H1 (cell line): ENCODE measurements at regions not wholly inside any gene's neighbourhood (a gene's known extent, or its start where the extent isn't known, plus 50 kb on each side); places are given as distances from the start of the nearest gene placed in this dataset.

ENCODE experiments used
- ASH2L ChIP-seq: fragments of 200-600, 300-600 bp; sonication (generic); IDR thresholded peaks from one replicate; pipeline ENCODE4 v1.7.1; 2017; ENCODE audit warnings: low read length
- EGR1 ChIP-seq: IDR thresholded peaks from 2 replicates; pipeline ENCODE4 v1.6.1; 2011; ENCODE audit warnings: low read depth, low read length, borderline replicate concordance
- EZH2 ChIP-seq: fragments of 200-600 bp; sonication (generic); IDR thresholded peaks from 2 replicates; pipeline ENCODE4 v1.7.1; 2012; ENCODE audit warnings: low read depth, mild to moderate bottlenecking, moderate library complexity, low read length, inconsistent platforms; ENCODE audit not compliant: severe bottlenecking
- PHF8 ChIP-seq: fragments of 200-600 bp; sonication (generic); conservative IDR thresholded peaks from 2 replicates; pipeline ENCODE4 v1.7.1; 2012; ENCODE audit warnings: low read depth, mild to moderate bottlenecking, inconsistent platforms, low read length, moderate library complexity
- POLR2A ChIP-seq, 2 experiments: IDR thresholded peaks; 1 replicate in 1 of 2; 2 replicates in 1 of 2; pipeline ENCODE4 v1.6.1; 2011; ENCODE audit warnings: low read depth in 2 of 2, low read length in 2 of 2, mild to moderate bottlenecking in 2 of 2; ENCODE audit errors: control extremely low read depth in 1 of 2
- RAD21 ChIP-seq, 2 experiments: IDR thresholded peaks in 1 of 2; conservative IDR thresholded peaks in 1 of 2; 2 replicates each; pipeline ENCODE4 v1.6.1; 2011; ENCODE audit warnings: low read depth in 2 of 2, low read length in 2 of 2, improper control_type of control experiment in 1 of 2, inconsistent platforms in 1 of 2, mild to moderate bottlenecking in 1 of 2, moderate library complexity in 1 of 2
- RFX5 ChIP-seq: IDR thresholded peaks from 2 replicates; pipeline ENCODE4 v1.6.1; 2011; ENCODE audit warnings: low read depth, low read length, improper control_type of control experiment, borderline replicate concordance
- RNF2 ChIP-seq: fragments of 200-900, 300-1000 bp; sonication (generic); IDR thresholded peaks from 2 replicates; pipeline ENCODE4 v1.7.1; 2016; ENCODE audit warnings: borderline replicate concordance, low read depth, mild to moderate bottlenecking, antibody characterized with exemption, low read length; ENCODE audit not compliant: poor library complexity, severe bottlenecking; ENCODE audit errors: missing control alignments
- SP1 ChIP-seq: IDR thresholded peaks from 2 replicates; pipeline ENCODE4 v1.6.1; 2011; ENCODE audit warnings: low read depth, low read length
- ZNF274 ChIP-seq: IDR thresholded peaks from 2 replicates; pipeline ENCODE4 v1.7.0; 2012; ENCODE audit warnings: low read length, borderline replicate concordance; ENCODE audit errors: extremely low read depth
- TF ChIP-seq, protein P1 (sequence below), 3 experiments: IDR thresholded peaks; 1 replicate in 2 of 3; 2 replicates in 1 of 3; pipeline versions ENCODE4 v1.5.1 to v1.6.1; 2011; ENCODE audit warnings: low read length in 3 of 3, mild to moderate bottlenecking in 3 of 3, inconsistent platforms in 2 of 3, low read depth in 1 of 3, moderate library complexity in 1 of 3; ENCODE audit not compliant: insufficient read depth in 1 of 3; ENCODE audit errors: control extremely low read depth in 1 of 3
- TF ChIP-seq, protein P2 (sequence below): IDR thresholded peaks from 2 replicates; pipeline ENCODE4 v1.6.1; 2011; ENCODE audit warnings: low read depth, mild to moderate bottlenecking, low read length; ENCODE audit not compliant: insufficient read depth

DNA sequence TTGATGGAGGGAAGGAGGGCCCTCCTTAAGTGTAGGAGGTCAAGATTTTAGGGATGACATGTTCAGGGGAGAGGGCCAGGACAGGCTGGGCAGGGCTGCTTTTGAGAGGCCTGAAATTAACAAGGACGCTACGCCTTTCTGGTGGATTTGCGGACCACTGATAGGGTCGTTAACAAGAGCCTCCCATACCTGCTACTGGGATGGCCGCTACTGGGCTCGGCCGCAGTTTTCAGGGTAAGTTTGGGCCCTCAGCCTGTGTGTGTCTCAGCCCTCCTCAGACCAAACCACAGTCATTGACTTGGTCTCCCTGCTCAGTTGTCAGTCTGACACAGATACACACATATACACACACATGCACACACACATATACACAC, 180.9 kb downstream of the SMAD2 start:
- TF ChIP-seq POLR2A (IDR thresholded peaks at IDR 0.05; ENCODE audit: control extremely low read depth in 1 of 2, low read depth in 2 of 2, low read length in 2 of 2) (no peak), RNF2 (no peak), PHF8 (no peak), ZNF274 (no peak), RAD21 (IDR thresholded peaks at IDR 0.05 in 1 of 2, conservative IDR thresholded peaks at IDR 0.05 in 1 of 2; ENCODE audit: low read depth in 2 of 2, low read length in 2 of 2) (no peak), EGR1 (no peak), EZH2 (no peak), SP1 (no peak), ASH2L (no peak), RFX5 (no peak)
- TF ChIP-seq, protein P1, sequence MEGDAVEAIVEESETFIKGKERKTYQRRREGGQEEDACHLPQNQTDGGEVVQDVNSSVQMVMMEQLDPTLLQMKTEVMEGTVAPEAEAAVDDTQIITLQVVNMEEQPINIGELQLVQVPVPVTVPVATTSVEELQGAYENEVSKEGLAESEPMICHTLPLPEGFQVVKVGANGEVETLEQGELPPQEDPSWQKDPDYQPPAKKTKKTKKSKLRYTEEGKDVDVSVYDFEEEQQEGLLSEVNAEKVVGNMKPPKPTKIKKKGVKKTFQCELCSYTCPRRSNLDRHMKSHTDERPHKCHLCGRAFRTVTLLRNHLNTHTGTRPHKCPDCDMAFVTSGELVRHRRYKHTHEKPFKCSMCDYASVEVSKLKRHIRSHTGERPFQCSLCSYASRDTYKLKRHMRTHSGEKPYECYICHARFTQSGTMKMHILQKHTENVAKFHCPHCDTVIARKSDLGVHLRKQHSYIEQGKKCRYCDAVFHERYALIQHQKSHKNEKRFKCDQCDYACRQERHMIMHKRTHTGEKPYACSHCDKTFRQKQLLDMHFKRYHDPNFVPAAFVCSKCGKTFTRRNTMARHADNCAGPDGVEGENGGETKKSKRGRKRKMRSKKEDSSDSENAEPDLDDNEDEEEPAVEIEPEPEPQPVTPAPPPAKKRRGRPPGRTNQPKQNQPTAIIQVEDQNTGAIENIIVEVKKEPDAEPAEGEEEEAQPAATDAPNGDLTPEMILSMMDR (IDR thresholded peaks at IDR 0.05; ENCODE audit: control extremely low read depth in 1 of 3, insufficient read depth in 1 of 3, low read depth in 1 of 3, low read length in 3 of 3): no peak
- TF ChIP-seq, protein P2, sequence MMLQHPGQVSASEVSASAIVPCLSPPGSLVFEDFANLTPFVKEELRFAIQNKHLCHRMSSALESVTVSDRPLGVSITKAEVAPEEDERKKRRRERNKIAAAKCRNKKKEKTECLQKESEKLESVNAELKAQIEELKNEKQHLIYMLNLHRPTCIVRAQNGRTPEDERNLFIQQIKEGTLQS: no peak
